HCT116 (cell line): ENCODE measurements at regions not wholly inside any gene's neighbourhood (a gene's known extent, or its start where the extent isn't known, plus 50 kb on each side); places are given as distances from the start of the nearest gene placed in this dataset.

ENCODE experiments used
- ATAC-seq: fragments of 200-7000 bp; cut with Tn5 transposase; 2 replicates; pipeline ENCODE4 v1.9.1; 2020; ENCODE audit warnings: mild to moderate bottlenecking, moderate library complexity
- BruUV-seq: library from RNA; stranded (reverse); fragments of 400-500 nt; replicated peaks from 2 replicates; lab custom pipeline; 2021; lab: Mats Ljungman, UMichigan
- CTCF ChIA-PET: fragments of 300-600 bp; sonication (Branson Sonifier 250); formaldehyde crosslinking; loops from one replicate; lab custom pipeline; 2021; ENCODE audit warnings: antibody characterized with exemption; lab: Charles Lee
- POLR2A ChIA-PET: fragments of 300-600, 350-600 bp; sonication (Branson Sonifier 250); formaldehyde crosslinking; loops from one replicate; lab custom pipeline; 2021; ENCODE audit warnings: antibody characterized with exemption; lab: Charles Lee
- RAD21 ChIA-PET, 2 experiments: fragments of 300-600 bp; sonication (Branson Sonifier 250); formaldehyde crosslinking; loops; one replicate each; lab custom pipeline; 2023; ENCODE audit warnings: low total read pairs in 2 of 2; ENCODE audit not compliant: uncharacterized antibody in 2 of 2, unreplicated experiment in 2 of 2, low non-redundant PET in 1 of 2; lab: Charles Lee
- DNase-seq: peaks from one replicate; pipeline ENCODE4 v3.0.0-alpha.2; 2010; ENCODE audit warnings: low read depth, low spot score
- H2AFZ ChIP-seq: fragments of 200-600 bp; shearing (Covaris generic), sonication (generic); 2 replicates; pipeline ENCODE4 v1.6.1; 2017; ENCODE audit warnings: low read depth, mixed run types, mixed read lengths, antibody characterized with exemption, low read length; ENCODE audit not compliant: poor library complexity, severe bottlenecking
- H3K27ac ChIP-seq: 2 replicates; pipeline ENCODE4 v1.5.1; 2012; ENCODE audit warnings: low read depth, low read length
- H3K27me3 ChIP-seq: fragments of 200-600 bp; sonication (generic); 2 replicates; pipeline ENCODE4 v1.6.1; 2016; ENCODE audit warnings: mixed run types, low read length, mixed read lengths; ENCODE audit not compliant: insufficient read depth
- H3K36me3 ChIP-seq, 2 experiments: fragments of 200-500 bp in 1 of 2; fragments of 200-600 bp in 1 of 2; sonication (Bioruptor generic) in 1 of 2; sonication (generic) in 1 of 2; 2 replicates each; pipeline versions ENCODE4 v1.5.1 to v1.6.1; 2014 to 2016; ENCODE audit warnings: low read length in 2 of 2, inconsistent platforms in 1 of 2, mixed read lengths in 1 of 2, mixed run types in 1 of 2; ENCODE audit not compliant: insufficient read depth in 2 of 2, control insufficient read depth in 1 of 2
- H3K4me1 ChIP-seq, 2 experiments: fragments of 200-600 bp in 1 of 2; sonication (generic) in 1 of 2; 2 replicates each; pipeline versions ENCODE4 v1.5.1 to v1.6.1; 2012 to 2017; ENCODE audit warnings: low read length in 2 of 2, inconsistent platforms in 1 of 2, mild to moderate bottlenecking in 1 of 2, mixed read lengths in 1 of 2, mixed run types in 1 of 2, moderate library complexity in 1 of 2; ENCODE audit not compliant: insufficient read depth in 2 of 2, control insufficient read depth in 1 of 2
- H3K4me2 ChIP-seq: fragments of 200-600 bp; sonication (generic); 2 replicates; pipeline ENCODE4 v1.6.1; 2017; ENCODE audit warnings: mixed run types, low read length, mixed read lengths
- H3K4me3 ChIP-seq, 2 experiments: fragments of 200-600 bp in 1 of 2; sonication (generic) in 1 of 2; replicated peaks in 1 of 2; 2 replicates each; pipeline ENCODE4 v1.5.1; 2011 to 2016; ENCODE audit warnings: low read length in 2 of 2, control low read depth in 1 of 2, low read depth in 1 of 2, mild to moderate bottlenecking in 1 of 2, mixed read lengths in 1 of 2, mixed run types in 1 of 2
- H3K79me2 ChIP-seq: fragments of 200-600 bp; sonication (generic); 2 replicates; pipeline ENCODE4 v1.6.1; 2017; ENCODE audit warnings: mild to moderate bottlenecking, mixed run types, low read length, moderate library complexity, mixed read lengths; ENCODE audit not compliant: insufficient read depth
- H3K9ac ChIP-seq: fragments of 200-600 bp; sonication (generic); 2 replicates; pipeline ENCODE4 v1.6.1; 2016; ENCODE audit warnings: low read length, mixed read lengths
- H3K9me2 ChIP-seq: fragments of 200-600 bp; sonication (generic), shearing (Covaris generic); 2 replicates; pipeline ENCODE4 v1.6.1; 2017; ENCODE audit warnings: mixed run types, mild to moderate bottlenecking, moderate library complexity; ENCODE audit not compliant: insufficient read depth
- H3K9me3 ChIP-seq, 2 experiments: fragments of 200-500 bp in 1 of 2; fragments of 200-600 bp in 1 of 2; sonication (Bioruptor generic) in 1 of 2; sonication (generic) in 1 of 2; 2 replicates each; pipeline ENCODE4 v1.6.1; 2014 to 2017; ENCODE audit warnings: low read length in 2 of 2, mixed read lengths in 2 of 2, inconsistent platforms in 1 of 2, low read depth in 1 of 2, mild to moderate bottlenecking in 1 of 2, mixed run types in 1 of 2, moderate library complexity in 1 of 2; ENCODE audit not compliant: control insufficient read depth in 1 of 2, insufficient read depth in 1 of 2
- H4K20me1 ChIP-seq: fragments of 200-600 bp; sonication (generic), shearing (Covaris generic); 2 replicates; pipeline ENCODE4 v1.6.1; 2017; ENCODE audit warnings: mixed run types, mild to moderate bottlenecking, moderate library complexity; ENCODE audit not compliant: insufficient read depth
- CBX3 ChIP-seq: IDR thresholded peaks from 2 replicates; pipeline ENCODE4 v1.6.1; 2012; ENCODE audit warnings: low read depth
- CEBPB ChIP-seq: IDR thresholded peaks from 2 replicates; pipeline ENCODE4 v1.6.1; 2012; ENCODE audit warnings: low read depth
- EGR1 ChIP-seq: IDR thresholded peaks from 2 replicates; pipeline ENCODE4 v1.6.1; 2012; ENCODE audit warnings: low read depth
- EZH2 ChIP-seq: fragments of 200-600 bp; sonication (generic); IDR thresholded peaks from 2 replicates; pipeline ENCODE4 v1.6.1; 2017; ENCODE audit warnings: antibody characterized with exemption, mixed run types
- FOSL1 ChIP-seq: IDR thresholded peaks from 2 replicates; pipeline ENCODE4 v1.6.1; 2012; ENCODE audit warnings: low read depth
- JUND ChIP-seq: IDR thresholded peaks from 2 replicates; pipeline ENCODE4 v1.6.1; 2012
- POLR2AphosphoS5 ChIP-seq: IDR thresholded peaks from 2 replicates; pipeline ENCODE4 v1.6.1; 2011; ENCODE audit warnings: mild to moderate bottlenecking, low read depth, low read length, moderate library complexity
- RAD21 ChIP-seq: IDR thresholded peaks from 2 replicates; pipeline ENCODE4 v1.6.1; 2012; ENCODE audit warnings: low read depth, mild to moderate bottlenecking
- REST ChIP-seq: IDR thresholded peaks from 2 replicates; pipeline ENCODE4 v1.6.1; 2012; ENCODE audit warnings: low read depth
- SIN3A ChIP-seq: IDR thresholded peaks from 2 replicates; pipeline ENCODE4 v1.6.1; 2012; ENCODE audit warnings: low read depth
- SRF ChIP-seq: IDR thresholded peaks from 2 replicates; pipeline ENCODE4 v1.6.1; 2012; ENCODE audit warnings: low read depth
- YY1 ChIP-seq: IDR thresholded peaks from 2 replicates; pipeline ENCODE4 v1.6.1; 2011; ENCODE audit warnings: low read length, low read depth, moderate library complexity, mild to moderate bottlenecking; ENCODE audit not compliant: insufficient replicate concordance; ENCODE audit errors: extremely low read depth
- ZFX ChIP-seq: fragments of 450-650 bp; IDR thresholded peaks from 2 replicates; pipeline ENCODE4 v1.6.1; 2017
- ZNF274 ChIP-seq: fragments of 200-500 bp; sonication (Bioruptor generic); IDR thresholded peaks from 2 replicates; pipeline ENCODE4 v1.6.1; 2014; ENCODE audit warnings: mild to moderate bottlenecking, low read depth, low read length, inconsistent platforms
- intact Hi-C: fragments of 100-400 bp; cut with micrococcal nuclease; formaldehyde crosslinking; loops from 2 replicates; pipeline ENCODE4 v1.10.0; 2022

- TF ChIP-seq REST, result no peak
- no peak for TF ChIP-seq SIN3A
- no peak for TF ChIP-seq EZH2
- no peak for TF ChIP-seq JUND
- TF ChIP-seq POLR2AphosphoS5, result no peak
- no peak for TF ChIP-seq RAD21
- no peak for TF ChIP-seq ZNF274
- TF ChIP-seq, all 23 proteins: peak for 0
These were observed 370.3 kb upstream of the RGMB start (continued) for GRCh38 chr5:98403131-98403530.

GRCh38 chr5:98414938-98415337 lies 358.5 kb upstream of the RGMB start:
- ATAC-seq, result no peak
- Histone ChIP-seq H3K9me2 (no peaks in the 10 kb centered on the region), H3K4me3 (no peak overlapping the region), H3K79me2 (no peaks in the 10 kb centered on the region), H3K36me3 (no peaks in the 10 kb centered on the region), H3K27me3 (no peaks in the 10 kb centered on the region), H4K20me1 (no peaks in the 10 kb centered on the region), H3K4me1 (no peaks in the 10 kb centered on the region), H3K9ac (no peak overlapping the region), H2AFZ (no peak overlapping the region), H3K4me2 (no peak overlapping the region), H3K9me3 (no peaks in the 10 kb centered on the region), H3K27ac (no peak overlapping the region)
- ChIA-PET CTCF (no interaction called here), RAD21 (no interaction called here), POLR2A (no interaction called here)
- no peak for DNase-seq
- BruUV-seq, result no TSS peak
- intact Hi-C loops, result no loop called here
- TF ChIP-seq CBX3 (no peak), FOSL1 (no peak), EGR1 (no peak), CEBPB (no peak), YY1 (no peak), ZFX (no peak), SRF (no peak)
- TF ChIP-seq, all 23 proteins: peak for 0
